Aorta (tissue), 5 donors: ENCODE measurements at regions not wholly inside any gene's neighbourhood (a gene's known extent, or its start where the extent isn't known, plus 50 kb on each side); places are given as distances from the start of the nearest gene placed in this dataset.

Experiments
- ATAC-seq: fragments of 200-7000 bp; cut with Tn5 transposase; one replicate; pipeline ENCODE4 v1.9.1; 2022; ENCODE audit warnings: moderate library complexity; ENCODE audit not compliant: low FRiP score
- DNase-seq, 2 donors: peaks; one replicate each; pipeline ENCODE4 v3.0.0-alpha.2; 2020
- H3K27ac ChIP-seq, 2 donors: one replicate each; pipeline ENCODE4 v1.5.1; 2013; ENCODE audit warnings: low read length in 2 of 2, mild to moderate bottlenecking in 2 of 2, moderate library complexity in 2 of 2, control low read depth in 1 of 2, inconsistent platforms in 1 of 2, low read depth in 1 of 2
- H3K27me3 ChIP-seq, 2 donors: one replicate each; pipeline ENCODE4 v1.6.1; 2013; ENCODE audit warnings: control low read depth in 1 of 2, low read length in 1 of 2, mild to moderate bottlenecking in 1 of 2, moderate library complexity in 1 of 2; ENCODE audit not compliant: insufficient read depth in 2 of 2, control insufficient read depth in 1 of 2
- H3K36me3 ChIP-seq, 2 donors: one replicate each; pipeline ENCODE4 v1.6.1; 2013; ENCODE audit warnings: control low read depth in 1 of 2, low read length in 1 of 2, mild to moderate bottlenecking in 1 of 2; ENCODE audit not compliant: insufficient read depth in 2 of 2, control insufficient read depth in 1 of 2
- H3K4me1 ChIP-seq, 2 donors: one replicate each; pipeline ENCODE4 v1.6.1; 2013; ENCODE audit warnings: low read length in 2 of 2, control low read depth in 1 of 2, mild to moderate bottlenecking in 1 of 2, moderate library complexity in 1 of 2; ENCODE audit not compliant: insufficient read depth in 2 of 2, control insufficient read depth in 1 of 2
- H3K4me3 ChIP-seq, 2 donors: one replicate each; pipeline ENCODE4 v1.5.1; 2013; ENCODE audit warnings: low read length in 2 of 2, control low read depth in 1 of 2, mild to moderate bottlenecking in 1 of 2
- H3K9me3 ChIP-seq: one replicate; pipeline ENCODE4 v1.6.1; 2013; ENCODE audit warnings: mild to moderate bottlenecking, low read length; ENCODE audit not compliant: control insufficient read depth
- WGBS, 2 donors: extraction: QIAGEN DNeasy Blood & Tissue Kit; methylation state at CpG; one replicate each; pipeline ENCODE4 v1.1.7; 2013; 5-methylcytosine and 5-hydroxymethylcytosine counted together
- intact Hi-C, 2 donors: fragments of 100-400 bp; cut with DNase I; formaldehyde crosslinking; loops; one replicate each; pipeline versions ENCODE4 v1.14.2 to v1.15.0; 2022
- donor health status: healthy with polysubstance abuse.
- donor health status: Bipolar disorder and iron deficiency.
- donor health status: DM: no; HTN: no; CAD: no.
- donor health status: DM: no; HTN: no; CAD: no.
- donor health status: DM: yes; HTN: yes; CAD: no.

GRCh38 chr10:4481192-4481591 is 344.8 kb upstream of the AKR1E2 start:
- H3K36me3 ChIP-seq = no peaks in the 10 kb centered on the region
- H3K9me3 ChIP-seq = no peaks in the 10 kb centered on the region
- H3K27ac ChIP-seq = no peak overlapping the region
- H3K4me1 ChIP-seq = no peaks in the 10 kb centered on the region
- intact Hi-C loops = no loop called here
- ATAC-seq (no peak), DNase-seq (no peak)
- no peak overlapping the region for H3K4me3 ChIP-seq
- H3K27me3 ChIP-seq = no peaks in the 10 kb centered on the region

GRCh38 chr10:4479342-4479741 is 346.7 kb upstream of the AKR1E2 start:
- H3K4me3 ChIP-seq = no peak overlapping the region
- H3K4me1 ChIP-seq = no peaks in the 10 kb centered on the region
- intact Hi-C loops = no loop called here
- no peaks in the 10 kb centered on the region for H3K36me3 ChIP-seq
- no peaks in the 10 kb centered on the region for H3K9me3 ChIP-seq
- DNase-seq (no peak), ATAC-seq (no peak)
- 86 to 95% methylated on average over 5 of the region's 5 CpGs for WGBS, 2 donors
- no peak overlapping the region for H3K27ac ChIP-seq
- H3K27me3 ChIP-seq = no peaks in the 10 kb centered on the region

- Histone ChIP-seq H3K36me3 (no peaks in the 10 kb centered on the region), H3K27ac (no peak overlapping the region), H3K4me3 (no peak overlapping the region), H3K4me1 (no peaks in the 10 kb centered on the region), H3K27me3 (no peaks in the 10 kb centered on the region), H3K9me3 (no peaks in the 10 kb centered on the region)
- ATAC-seq (no peak), DNase-seq (no peak)
- intact Hi-C loops = no loop called here
- 94 to 96% methylated on average over 4 of the region's 4 CpGs for WGBS, 2 donors
Measured at GRCh38 chr10:4477664-4478063, 348.3 kb upstream of the AKR1E2 start.

- H3K4me3 ChIP-seq = no peak overlapping the region
- no peaks in the 10 kb centered on the region for H3K27me3 ChIP-seq
- intact Hi-C loops = no loop called here
- 93 to 95% methylated on average over 13 of the region's 13 CpGs for WGBS, 2 donors
- no peaks in the 10 kb centered on the region for H3K9me3 ChIP-seq
- DNase-seq (no peak), ATAC-seq (no peak)
- H3K27ac ChIP-seq = no peak overlapping the region
- no peaks in the 10 kb centered on the region for H3K4me1 ChIP-seq
- H3K36me3 ChIP-seq = no peaks in the 10 kb centered on the region
Measured at GRCh38 chr10:4475827-4476490, 350.0 kb upstream of the AKR1E2 start.

- intact Hi-C loops = no loop called here
- ATAC-seq (no peak), DNase-seq (no peak)
- Histone ChIP-seq H3K4me3 (no peak overlapping the region), H3K27me3 (no peaks in the 10 kb centered on the region), H3K9me3 (no peaks in the 10 kb centered on the region), H3K27ac (no peak overlapping the region), H3K36me3 (no peaks in the 10 kb centered on the region), H3K4me1 (no peaks in the 10 kb centered on the region)
- WGBS, 2 donors = 87 to 91% methylated on average over 8 of the region's 8 CpGs
Measured at GRCh38 chr10:4474829-4475228, 351.2 kb upstream of the AKR1E2 start.

GRCh38 chr10:4473977-4474376 is 352.0 kb upstream of the AKR1E2 start:
- H3K27me3 ChIP-seq = no peaks in the 10 kb centered on the region
- no peak overlapping the region for H3K4me3 ChIP-seq
- ATAC-seq (no peak), DNase-seq (no peak)
- H3K9me3 ChIP-seq = no peaks in the 10 kb centered on the region
- H3K27ac ChIP-seq = no peak overlapping the region
- no peaks in the 10 kb centered on the region for H3K4me1 ChIP-seq
- intact Hi-C loops = no loop called here
- H3K36me3 ChIP-seq = no peaks in the 10 kb centered on the region
- 87 to 91% methylated on average over 2 of the region's 2 CpGs for WGBS, 2 donors

GRCh38 chr10:4472190-4472904 is 353.7 kb upstream of the AKR1E2 start:
- Histone ChIP-seq H3K27me3 (no peaks in the 10 kb centered on the region), H3K27ac (no peak overlapping the region), H3K36me3 (no peaks in the 10 kb centered on the region), H3K9me3 (no peaks in the 10 kb centered on the region), H3K4me1 (no peaks in the 10 kb centered on the region), H3K4me3 (no peak overlapping the region)
- 96 to 97% methylated on average over 7 of the region's 7 CpGs for WGBS, 2 donors
- DNase-seq (no peak), ATAC-seq (no peak)
- intact Hi-C loops = no loop called here

GRCh38 chr10:4470231-4470835 is 355.7 kb upstream of the AKR1E2 start:
- 86 to 89% methylated on average over 4 of the region's 4 CpGs for WGBS, 2 donors
- ATAC-seq (no peak), DNase-seq (no peak)
- intact Hi-C loops = no loop called here
- no peaks in the 10 kb centered on the region for H3K9me3 ChIP-seq
- no peak overlapping the region for H3K27ac ChIP-seq
- no peak overlapping the region for H3K4me3 ChIP-seq
- no peaks in the 10 kb centered on the region for H3K4me1 ChIP-seq
- H3K27me3 ChIP-seq = no peaks in the 10 kb centered on the region
- H3K36me3 ChIP-seq = no peaks in the 10 kb centered on the region

- H3K9me3 ChIP-seq = no peaks in the 10 kb centered on the region
- H3K27ac ChIP-seq = no peak overlapping the region
- H3K4me1 ChIP-seq = no peaks in the 10 kb centered on the region
- intact Hi-C loops = no loop called here
- no peaks in the 10 kb centered on the region for H3K36me3 ChIP-seq
- no peaks in the 10 kb centered on the region for H3K27me3 ChIP-seq
- ATAC-seq = no peak
- no peak overlapping the region for H3K4me3 ChIP-seq
- WGBS, 2 donors = 32 to 64% methylated on average over 1 of the region's 1 CpG
- DNase-seq = no peak
Measured at GRCh38 chr10:4467481-4467880, 358.5 kb upstream of the AKR1E2 start.
